Colonic mucosa (tissue), 4 donors: ENCODE measurements at regions not wholly inside any gene's neighbourhood (a gene's known extent, or its start where the extent isn't known, plus 50 kb on each side); places are given as distances from the start of the nearest gene placed in this dataset.

Source experiments
- DNase-seq: peaks from one replicate; pipeline ENCODE4 v3.0.0-alpha.2; 2020
- H3K27ac ChIP-seq: fragments of 200-600 bp; one replicate; pipeline ENCODE4 v1.8.0; 2021
- H3K27me3 ChIP-seq: fragments of 200-600 bp; one replicate; pipeline ENCODE4 v1.8.0; 2021
- H3K36me3 ChIP-seq: fragments of 200-600 bp; one replicate; pipeline ENCODE4 v1.8.0; 2021
- H3K4me1 ChIP-seq: fragments of 200-600 bp; one replicate; pipeline ENCODE4 v1.8.0; 2021; ENCODE audit warnings: mild to moderate bottlenecking
- H3K4me3 ChIP-seq: fragments of 200-600 bp; one replicate; pipeline ENCODE4 v1.8.0; 2021
- H3K9ac ChIP-seq, 2 donors: one replicate each; pipeline ENCODE4 v1.7.0; 2013; ENCODE audit warnings: control low read depth in 2 of 2, low read depth in 2 of 2, low read length in 2 of 2
- H3K9me3 ChIP-seq: fragments of 200-600 bp; one replicate; pipeline ENCODE4 v1.8.0; 2021
- CTCF ChIP-seq: fragments of 200-600 bp; IDR thresholded peaks from one replicate; pipeline ENCODE4 v1.8.0; 2022; ENCODE audit warnings: antibody characterized with exemption, mild to moderate bottlenecking
- intact Hi-C: fragments of 100-400 bp; cut with DNase I; formaldehyde crosslinking; loops from one replicate; pipeline ENCODE4 v1.14.1; 2022
- donor health status: healthy.
- donor health status: DM: no; HTN: no; CAD: no.
- donor health status: DM: no; HTN: no; CAD: no.

GRCh38 chr6:139939189-139939979, 564.9 kb upstream of the CITED2 start:
- DNase-seq = no peak
- no peaks in the 10 kb centered on the region for H3K36me3 ChIP-seq
- no peak overlapping the region for H3K9ac ChIP-seq
- H3K9me3 ChIP-seq = no peaks in the 10 kb centered on the region
- H3K27ac ChIP-seq = no peak overlapping the region
- H3K4me3 ChIP-seq = no peak overlapping the region
- no peak for TF ChIP-seq CTCF
- H3K27me3 ChIP-seq = no peaks in the 10 kb centered on the region
- no peaks in the 10 kb centered on the region for H3K4me1 ChIP-seq
- intact Hi-C loops = no loop called here

GRCh38 chr6:139932671-139933070, 558.2 kb upstream of the CITED2 start:
- TF ChIP-seq CTCF = no peak
- Histone ChIP-seq H3K4me3 (no peak overlapping the region), H3K9ac (no peak overlapping the region), H3K4me1 (no peaks in the 10 kb centered on the region), H3K27ac (no peak overlapping the region), H3K27me3 (no peaks in the 10 kb centered on the region), H3K9me3 (no peaks in the 10 kb centered on the region), H3K36me3 (no peaks in the 10 kb centered on the region)
- intact Hi-C loops = no loop called here
- no peak for DNase-seq

GRCh38 chr6:139931747-139932146, 557.3 kb upstream of the CITED2 start:
- Histone ChIP-seq H3K9ac (no peak overlapping the region), H3K4me3 (no peak overlapping the region), H3K4me1 (no peaks in the 10 kb centered on the region), H3K27ac (no peak overlapping the region), H3K36me3 (no peaks in the 10 kb centered on the region), H3K27me3 (no peaks in the 10 kb centered on the region), H3K9me3 (no peaks in the 10 kb centered on the region)
- no peak for DNase-seq
- intact Hi-C loops = no loop called here
- no peak for TF ChIP-seq CTCF

GRCh38 chr6:139927742-139928305, 553.4 kb upstream of the CITED2 start:
- DNase-seq = no peak
- Histone ChIP-seq H3K27me3 (no peaks in the 10 kb centered on the region), H3K4me1 (no peaks in the 10 kb centered on the region), H3K36me3 (no peaks in the 10 kb centered on the region), H3K9me3 (no peaks in the 10 kb centered on the region), H3K9ac (no peak overlapping the region), H3K4me3 (no peak overlapping the region), H3K27ac (no peak overlapping the region)
- no peak for TF ChIP-seq CTCF
- intact Hi-C loops = no loop called here

- intact Hi-C loops = no loop called here
- Histone ChIP-seq H3K9ac (no peak overlapping the region), H3K36me3 (no peaks in the 10 kb centered on the region), H3K27me3 (no peaks in the 10 kb centered on the region), H3K4me1 (no peaks in the 10 kb centered on the region), H3K4me3 (no peak overlapping the region), H3K9me3 (no peaks in the 10 kb centered on the region), H3K27ac (no peak overlapping the region)
- DNase-seq = no peak
- TF ChIP-seq CTCF = peak; percentile 33
Measured at GRCh38 chr6:139927236-139927635, 552.8 kb upstream of the CITED2 start.
